Suprapubic skin (tissue), 4 donors: ENCODE measurements at regions not wholly inside any gene's neighbourhood (a gene's known extent, or its start where the extent isn't known, plus 50 kb on each side); places are given as distances from the start of the nearest gene placed in this dataset.

ENCODE experiments used
- DNase-seq, 2 donors: peaks; one replicate each; pipeline ENCODE4 v3.0.0-alpha.2; 2019; ENCODE audit warnings: low spot score in 2 of 2
- H3K27ac ChIP-seq: fragments of 200-600 bp; sonication (generic); one replicate; pipeline ENCODE4 v1.5.1; 2019
- H3K27me3 ChIP-seq: fragments of 200-600 bp; sonication (generic); one replicate; pipeline ENCODE4 v1.5.1; 2019
- H3K36me3 ChIP-seq: fragments of 200-600 bp; sonication (generic); one replicate; pipeline ENCODE4 v1.5.1; 2019
- H3K4me1 ChIP-seq: fragments of 200-600 bp; sonication (generic); one replicate; pipeline ENCODE4 v1.5.1; 2019
- H3K4me3 ChIP-seq: fragments of 200-600 bp; sonication (generic); one replicate; pipeline ENCODE4 v1.5.1; 2019; ENCODE audit warnings: mild to moderate bottlenecking
- H3K9me3 ChIP-seq: fragments of 200-600 bp; sonication (generic); one replicate; pipeline ENCODE4 v1.5.1; 2019
- EP300 ChIP-seq: sonication (generic); formaldehyde crosslinking; IDR thresholded peaks from one replicate; pipeline ENCODE4 v1.6.1; 2017; ENCODE audit warnings: antibody characterized with exemption
- POLR2A ChIP-seq, 2 donors: fragments of 450-650 bp; IDR thresholded peaks; one replicate each; pipeline ENCODE4 v1.6.1; 2017; ENCODE audit warnings: antibody characterized with exemption in 2 of 2, mild to moderate bottlenecking in 2 of 2, moderate library complexity in 2 of 2
- POLR2AphosphoS5 ChIP-seq, 3 donors: sonication (generic); formaldehyde crosslinking; IDR thresholded peaks; one replicate each; pipeline ENCODE4 v1.6.1; 2017; ENCODE audit warnings: antibody characterized with exemption in 3 of 3
- WGBS: methylation state at CpG from one replicate; pipeline ENCODE4 v1.1.5; 2018; 5-methylcytosine and 5-hydroxymethylcytosine counted together
- TF ChIP-seq, protein P1 (sequence below), 2 donors: fragments of 200-600 bp in 1 of 2; fragments of 450-650 bp in 1 of 2; sonication (generic) in 1 of 2; IDR thresholded peaks; one replicate each; pipeline ENCODE4 v1.5.1; 2016 to 2019; ENCODE audit warnings: antibody characterized with exemption in 2 of 2, mild to moderate bottlenecking in 1 of 2, moderate library complexity in 1 of 2

GRCh38 chr13:59332966-59333365 lies 830.8 kb downstream of the DIAPH3 start:
- no peaks in the 10 kb centered on the region for H3K4me1 ChIP-seq
- TF ChIP-seq POLR2AphosphoS5 (IDR thresholded peaks at IDR 0.05): no peak
- TF ChIP-seq EP300: no peak
- TF ChIP-seq, protein P1, sequence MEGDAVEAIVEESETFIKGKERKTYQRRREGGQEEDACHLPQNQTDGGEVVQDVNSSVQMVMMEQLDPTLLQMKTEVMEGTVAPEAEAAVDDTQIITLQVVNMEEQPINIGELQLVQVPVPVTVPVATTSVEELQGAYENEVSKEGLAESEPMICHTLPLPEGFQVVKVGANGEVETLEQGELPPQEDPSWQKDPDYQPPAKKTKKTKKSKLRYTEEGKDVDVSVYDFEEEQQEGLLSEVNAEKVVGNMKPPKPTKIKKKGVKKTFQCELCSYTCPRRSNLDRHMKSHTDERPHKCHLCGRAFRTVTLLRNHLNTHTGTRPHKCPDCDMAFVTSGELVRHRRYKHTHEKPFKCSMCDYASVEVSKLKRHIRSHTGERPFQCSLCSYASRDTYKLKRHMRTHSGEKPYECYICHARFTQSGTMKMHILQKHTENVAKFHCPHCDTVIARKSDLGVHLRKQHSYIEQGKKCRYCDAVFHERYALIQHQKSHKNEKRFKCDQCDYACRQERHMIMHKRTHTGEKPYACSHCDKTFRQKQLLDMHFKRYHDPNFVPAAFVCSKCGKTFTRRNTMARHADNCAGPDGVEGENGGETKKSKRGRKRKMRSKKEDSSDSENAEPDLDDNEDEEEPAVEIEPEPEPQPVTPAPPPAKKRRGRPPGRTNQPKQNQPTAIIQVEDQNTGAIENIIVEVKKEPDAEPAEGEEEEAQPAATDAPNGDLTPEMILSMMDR (IDR thresholded peaks at IDR 0.05): no peak
- TF ChIP-seq POLR2A (IDR thresholded peaks at IDR 0.05): no peak
- H3K27ac ChIP-seq: no peak overlapping the region
- H3K9me3 ChIP-seq: no peaks in the 10 kb centered on the region
- 83% methylated on average over 3 of the region's 3 CpGs for WGBS
- no peaks in the 10 kb centered on the region for H3K36me3 ChIP-seq
- no peaks in the 10 kb centered on the region for H3K27me3 ChIP-seq
- no peak for DNase-seq
- no peak overlapping the region for H3K4me3 ChIP-seq

DNA sequence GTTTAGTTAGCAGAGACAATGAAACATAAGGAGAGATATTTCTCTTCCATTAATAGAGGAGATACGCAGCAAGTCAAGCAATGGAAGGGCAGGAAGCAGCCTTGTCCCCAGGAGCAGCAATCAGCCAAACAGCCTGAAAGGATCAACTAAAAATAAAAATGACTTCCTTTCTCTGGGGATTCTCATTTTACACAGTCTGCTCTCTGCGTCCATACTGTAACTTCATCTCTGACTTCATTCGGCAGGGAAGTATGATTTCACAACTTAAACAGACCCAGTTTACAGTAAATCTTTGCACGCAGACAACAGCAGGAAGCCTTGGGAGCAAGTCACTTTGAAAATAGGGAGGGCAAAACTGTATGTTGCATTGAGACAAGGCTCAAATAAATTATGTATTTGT lies 826.7 kb downstream of the DIAPH3 start:
- Histone ChIP-seq H3K27ac (no peak overlapping the region), H3K27me3 (no peaks in the 10 kb centered on the region), H3K36me3 (no peaks in the 10 kb centered on the region), H3K4me3 (no peak overlapping the region), H3K4me1 (no peaks in the 10 kb centered on the region), H3K9me3 (no peaks in the 10 kb centered on the region)
- DNase-seq: no peak
- WGBS: 58% methylated on average over 4 of the region's 4 CpGs
- TF ChIP-seq EP300: no peak
- TF ChIP-seq, protein P1 (IDR thresholded peaks at IDR 0.05): no peak
- TF ChIP-seq POLR2A (IDR thresholded peaks at IDR 0.05): no peak
- TF ChIP-seq POLR2AphosphoS5 (IDR thresholded peaks at IDR 0.05): no peak

GRCh38 chr13:59340151-59340550 lies 823.6 kb downstream of the DIAPH3 start:
- Histone ChIP-seq H3K27me3 (no peaks in the 10 kb centered on the region), H3K4me1 (no peaks in the 10 kb centered on the region), H3K4me3 (no peak overlapping the region), H3K36me3 (no peaks in the 10 kb centered on the region), H3K9me3 (no peaks in the 10 kb centered on the region), H3K27ac (no peak overlapping the region)
- no peak for DNase-seq
- TF ChIP-seq POLR2A (IDR thresholded peaks at IDR 0.05): no peak
- TF ChIP-seq POLR2AphosphoS5 (IDR thresholded peaks at IDR 0.05): no peak
- TF ChIP-seq, protein P1 (IDR thresholded peaks at IDR 0.05): no peak
- no peak for TF ChIP-seq EP300
- WGBS: 89% methylated on average over 5 of the region's 5 CpGs

DNA sequence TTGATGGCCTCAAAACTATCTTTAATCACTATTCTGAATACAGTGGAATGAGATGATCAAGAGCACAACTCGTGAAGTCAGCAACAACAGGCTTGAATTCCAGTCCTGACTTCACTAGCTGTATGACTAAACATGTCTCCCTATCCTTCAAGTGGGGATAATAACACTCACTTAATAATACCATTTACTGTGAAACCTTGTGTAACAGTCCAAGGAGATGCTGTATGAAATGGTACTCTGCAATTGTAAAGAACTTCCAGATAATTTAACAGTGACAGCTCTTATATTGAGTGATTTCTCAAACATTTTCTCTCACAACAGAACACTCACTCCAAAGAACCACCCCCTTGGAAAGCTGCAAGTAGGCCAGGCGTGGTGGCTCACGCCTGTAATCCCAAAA lies 823.1 kb downstream of the DIAPH3 start:
- H3K4me1 ChIP-seq: no peaks in the 10 kb centered on the region
- no peaks in the 10 kb centered on the region for H3K27me3 ChIP-seq
- H3K4me3 ChIP-seq: no peak overlapping the region
- 58% methylated on average over 3 of the region's 3 CpGs for WGBS
- no peak overlapping the region for H3K27ac ChIP-seq
- DNase-seq: no peak
- TF ChIP-seq EP300 (no peak), POLR2A (IDR thresholded peaks at IDR 0.05) (no peak), POLR2AphosphoS5 (IDR thresholded peaks at IDR 0.05) (no peak)
- TF ChIP-seq, protein P1 (IDR thresholded peaks at IDR 0.05): no peak
- H3K36me3 ChIP-seq: no peaks in the 10 kb centered on the region
- H3K9me3 ChIP-seq: no peaks in the 10 kb centered on the region

DNA sequence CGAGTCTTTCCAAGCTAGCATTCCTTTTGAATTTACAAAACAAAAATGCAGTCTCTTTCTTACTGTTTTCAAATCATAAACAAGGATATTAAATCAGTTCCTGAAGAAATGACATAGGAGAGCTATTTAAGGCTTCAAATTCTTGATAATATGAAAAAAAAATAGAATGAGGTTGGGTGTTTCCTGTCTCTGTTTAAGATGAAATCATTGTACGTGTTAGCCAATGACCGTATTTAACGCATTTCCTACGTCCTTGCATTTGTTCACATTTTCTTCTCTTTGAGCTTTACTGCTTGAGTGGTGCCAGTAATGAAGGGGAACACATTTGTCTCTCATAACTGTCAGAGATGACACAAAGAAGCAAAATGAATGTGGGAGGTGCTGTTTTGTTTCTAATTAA lies 821.3 kb downstream of the DIAPH3 start:
- H3K4me3 ChIP-seq: no peak overlapping the region
- no peaks in the 10 kb centered on the region for H3K36me3 ChIP-seq
- H3K9me3 ChIP-seq: no peaks in the 10 kb centered on the region
- no peak for DNase-seq
- no peak overlapping the region for H3K27ac ChIP-seq
- no peaks in the 10 kb centered on the region for H3K4me1 ChIP-seq
- no peaks in the 10 kb centered on the region for H3K27me3 ChIP-seq
- TF ChIP-seq, protein P1 (IDR thresholded peaks at IDR 0.05): no peak
- no peak for TF ChIP-seq POLR2A (IDR thresholded peaks at IDR 0.05)
- TF ChIP-seq EP300: no peak
- TF ChIP-seq POLR2AphosphoS5 (IDR thresholded peaks at IDR 0.05): no peak
- 54% methylated on average over 5 of the region's 5 CpGs for WGBS
